Calu3 (cell line): ENCODE measurements at regions not wholly inside any gene's neighbourhood (a gene's known extent, or its start where the extent isn't known, plus 50 kb on each side); places are given as distances from the start of the nearest gene placed in this dataset.
"Not testable (repeated sequence)": the region's sequence is repeated elsewhere in the genome, so short reads cannot be mapped to it uniquely, and the experiment has no call there.

ENCODE experiments used
- BruUV-seq: library from RNA; stranded (reverse); fragments of 400-500 nt; replicated peaks from 2 replicates; lab custom pipeline; 2021; lab: Mats Ljungman, UMichigan
- CTCF ChIA-PET: fragments of 300-600 bp; sonication (Branson Sonifier 250); formaldehyde crosslinking; loops from one replicate; lab custom pipeline; 2022; ENCODE audit warnings: antibody characterized with exemption; lab: Charles Lee
- DNase-seq: peaks from one replicate; pipeline ENCODE4 v3.0.0; 2022
- H3K27ac Mint-ChIP-seq: one replicate; pipeline ENCODE4 v1.8.0; 2022; ENCODE audit warnings: mixed read lengths; ENCODE audit not compliant: unreplicated experiment
- H3K27me3 Mint-ChIP-seq: one replicate; pipeline ENCODE4 v1.8.0; 2022; ENCODE audit warnings: mixed read lengths; ENCODE audit not compliant: unreplicated experiment
- H3K36me3 Mint-ChIP-seq: one replicate; pipeline ENCODE4 v1.8.0; 2022; ENCODE audit warnings: mild to moderate bottlenecking, moderate library complexity, mixed read lengths; ENCODE audit not compliant: insufficient read depth, unreplicated experiment
- H3K4me1 Mint-ChIP-seq: one replicate; pipeline ENCODE4 v1.8.0; 2022; ENCODE audit warnings: mild to moderate bottlenecking, low read depth, mixed read lengths; ENCODE audit not compliant: unreplicated experiment
- H3K4me3 Mint-ChIP-seq: one replicate; pipeline ENCODE4 v1.8.0; 2022; ENCODE audit warnings: mild to moderate bottlenecking, low read depth, moderate library complexity, mixed read lengths; ENCODE audit not compliant: unreplicated experiment
- H3K9me3 Mint-ChIP-seq: one replicate; pipeline ENCODE4 v1.8.0; 2022; ENCODE audit warnings: low read depth, mixed read lengths; ENCODE audit not compliant: unreplicated experiment
- CTCF ChIP-seq: fragments of 200-600 bp; IDR thresholded peaks from one replicate; pipeline ENCODE4 v1.8.0; 2022; ENCODE audit warnings: antibody characterized with exemption; ENCODE audit not compliant: unreplicated experiment
- intact Hi-C: fragments of 100-400 bp; cut with micrococcal nuclease; formaldehyde crosslinking; loops from one replicate; pipeline ENCODE4 v1.10.0; 2022; ENCODE audit not compliant: unreplicated experiment

- H3K27me3 Mint-ChIP-seq: no peaks in the 10 kb centered on the region
- intact Hi-C loops: no loop called here
- no peak for DNase-seq
- BruUV-seq: no TSS peak
- CTCF ChIA-PET: no interaction called here
- H3K4me1 Mint-ChIP-seq: no peaks in the 10 kb centered on the region
- no peaks in the 10 kb centered on the region for H3K36me3 Mint-ChIP-seq
- H3K9me3 Mint-ChIP-seq: peaks cover 4% of the 10 kb centered on the region
- no peak overlapping the region for H3K27ac Mint-ChIP-seq
- H3K4me3 Mint-ChIP-seq: no peak overlapping the region
- TF ChIP-seq CTCF: no peak
Observed at GRCh38 chr3:18208856-18209255, 216.3 kb downstream of the SATB1 start.

- Mint-ChIP-seq H3K27ac (no peak overlapping the region), H3K27me3 (no peaks in the 10 kb centered on the region), H3K36me3 (no peaks in the 10 kb centered on the region), H3K4me1 (no peaks in the 10 kb centered on the region), H3K4me3 (no peak overlapping the region), H3K9me3 (peaks cover 4% of the 10 kb centered on the region)
- intact Hi-C loops: no loop called here
- BruUV-seq: no TSS peak
- no peak for DNase-seq
- no peak for TF ChIP-seq CTCF
- CTCF ChIA-PET: no interaction called here
Observed at GRCh38 chr3:18208091-18208490, 217.0 kb downstream of the SATB1 start.

- Mint-ChIP-seq H3K27me3 (no peaks in the 10 kb centered on the region), H3K4me1 (no peaks in the 10 kb centered on the region), H3K4me3 (no peak overlapping the region), H3K36me3 (no peaks in the 10 kb centered on the region), H3K27ac (no peak overlapping the region), H3K9me3 (peaks cover 4% of the 10 kb centered on the region)
- no peak for DNase-seq
- BruUV-seq: no TSS peak
- intact Hi-C loops: no loop called here
- CTCF ChIA-PET: no interaction called here
- no peak for TF ChIP-seq CTCF
Observed at GRCh38 chr3:18207226-18207625, 217.9 kb downstream of the SATB1 start.

- CTCF ChIA-PET, BruUV-seq, DNase-seq: not testable (repeated sequence)
Observed at GRCh38 chr3:18205701-18206100, 219.4 kb downstream of the SATB1 start.

GRCh38 chr3:18201315-18201714 is 223.8 kb downstream of the SATB1 start:
- CTCF ChIA-PET: no interaction called here
- H3K27ac Mint-ChIP-seq: no peak overlapping the region
- H3K27me3 Mint-ChIP-seq: no peaks in the 10 kb centered on the region
- no TSS peak for BruUV-seq
- DNase-seq: no peak
- no peaks in the 10 kb centered on the region for H3K36me3 Mint-ChIP-seq
- intact Hi-C loops: no loop called here
- H3K9me3 Mint-ChIP-seq: peaks cover 5% of the 10 kb centered on the region
- TF ChIP-seq CTCF: no peak
- H3K4me3 Mint-ChIP-seq: no peak overlapping the region
- H3K4me1 Mint-ChIP-seq: no peaks in the 10 kb centered on the region

More at GRCh38 chr3:18205701-18206100, 219.4 kb downstream of the SATB1 start:
- H3K27me3 Mint-ChIP-seq, H3K9me3 Mint-ChIP-seq, H3K27ac Mint-ChIP-seq, H3K36me3 Mint-ChIP-seq, intact Hi-C loops, H3K4me3 Mint-ChIP-seq, H3K4me1 Mint-ChIP-seq: not testable (repeated sequence)
